ENCODE measurements at regions not wholly inside any gene's neighbourhood (a gene's known extent, or its start where the extent isn't known, plus 50 kb on each side); places are given as distances from the start of the nearest gene placed in this dataset.
"Not testable (repeated sequence)": the region's sequence is repeated elsewhere in the genome, so short reads cannot be mapped to it uniquely, and the experiment has no call there.

- Histone ChIP-seq H3K36me3 (no peaks in the 10 kb centered on the region), H3K9me3 (replicated peaks) (no peaks in the 10 kb centered on the region), H3K4me1 (replicated peaks) (no peaks in the 10 kb centered on the region), H3K4me3 (no peak overlapping the region), H3K27me3 (replicated peaks) (no peaks in the 10 kb centered on the region), H3K27ac (no peak overlapping the region)
- no peak for DNase-seq (ENCODE audit: low read depth in 1 of 2, low spot score in 2 of 2)
Observed at GRCh38 chr2:225288986-225289385, 110.5 kb upstream of the NYAP2 start.

DNA sequence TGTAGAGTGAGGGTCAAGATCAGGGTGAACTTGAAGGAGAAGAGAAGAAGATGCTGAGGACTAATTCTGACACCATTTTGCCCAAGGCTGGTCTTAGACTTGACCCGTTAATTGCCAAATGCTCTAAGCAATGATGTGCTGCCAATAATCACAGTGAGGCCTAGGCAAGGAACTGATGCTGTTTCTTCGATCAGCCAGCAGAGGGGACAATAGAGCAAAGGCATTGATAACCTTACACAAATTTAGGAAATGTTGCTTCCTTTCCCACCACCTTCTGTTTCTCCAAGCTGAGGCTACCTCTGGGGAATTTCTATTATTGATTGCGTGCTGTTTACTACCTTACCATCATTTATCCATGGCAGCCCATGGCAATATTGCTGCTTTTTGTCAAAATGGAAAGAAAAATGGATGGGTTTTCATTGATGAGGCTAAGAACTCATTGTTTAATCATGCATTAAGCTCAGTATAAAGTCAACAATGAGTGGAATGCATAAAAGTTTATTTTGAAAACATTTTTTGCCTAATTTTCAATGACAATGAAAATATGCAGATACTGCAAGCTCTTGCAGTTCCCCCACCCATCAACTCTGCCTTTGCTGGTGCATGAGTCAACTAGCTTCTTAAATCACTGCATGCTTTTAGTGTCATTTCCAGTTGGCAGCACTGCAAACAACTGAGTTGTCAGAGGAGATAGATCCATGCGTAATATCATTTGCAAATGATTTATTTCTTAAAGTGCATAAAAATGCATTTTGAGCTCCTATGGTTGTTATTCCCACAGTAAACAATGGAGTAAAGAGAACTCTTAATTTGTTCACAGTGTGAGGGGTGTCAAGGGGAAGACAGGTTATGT is 116.4 kb upstream of the NYAP2 start:
- no peaks in the 10 kb centered on the region for H3K36me3 ChIP-seq
- DNase-seq (ENCODE audit: low read depth in 1 of 2, low spot score in 2 of 2): peak in 1 of 2 experiments; percentile 10

DNA sequence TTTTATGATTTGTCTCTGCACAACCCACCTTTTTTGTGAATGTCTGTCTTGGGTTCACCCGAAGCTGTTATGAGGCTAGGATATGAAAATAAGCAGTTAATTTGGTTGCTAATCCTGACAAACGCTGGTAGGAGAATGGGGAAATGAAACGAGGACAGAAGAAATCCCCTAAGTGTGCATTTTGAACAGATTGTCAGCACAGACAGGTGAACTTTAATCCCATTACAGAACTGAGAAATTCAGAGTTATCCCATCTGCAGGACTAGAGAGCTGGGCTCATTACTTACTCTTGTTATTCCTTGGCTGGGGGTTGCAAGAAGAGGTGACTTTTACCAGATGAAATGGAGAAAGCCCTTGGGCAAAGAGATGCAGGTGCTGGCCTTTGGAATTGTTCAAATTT is 123.3 kb upstream of the NYAP2 start:
- H3K9me3 ChIP-seq (replicated peaks): no peaks in the 10 kb centered on the region
- H3K27ac ChIP-seq: no peak overlapping the region
- H3K4me1 ChIP-seq (replicated peaks): no peaks in the 10 kb centered on the region
- H3K27me3 ChIP-seq (replicated peaks): 0 out of 2 replicates have a peak, but pooled peaks cover 7% of the 10 kb centered on the region
- no peak for DNase-seq (ENCODE audit: low read depth in 1 of 2, low spot score in 2 of 2)
- H3K4me3 ChIP-seq: no peak overlapping the region
- H3K36me3 ChIP-seq: no peaks in the 10 kb centered on the region

More for the DNA sequence above, 116.4 kb upstream of the NYAP2 start:
- Histone ChIP-seq H3K4me1 (replicated peaks) (no peaks in the 10 kb centered on the region), H3K9me3 (replicated peaks) (no peaks in the 10 kb centered on the region), H3K27ac (no peak overlapping the region), H3K27me3 (replicated peaks) (no peaks in the 10 kb centered on the region), H3K4me3 (no peak overlapping the region)

DNA sequence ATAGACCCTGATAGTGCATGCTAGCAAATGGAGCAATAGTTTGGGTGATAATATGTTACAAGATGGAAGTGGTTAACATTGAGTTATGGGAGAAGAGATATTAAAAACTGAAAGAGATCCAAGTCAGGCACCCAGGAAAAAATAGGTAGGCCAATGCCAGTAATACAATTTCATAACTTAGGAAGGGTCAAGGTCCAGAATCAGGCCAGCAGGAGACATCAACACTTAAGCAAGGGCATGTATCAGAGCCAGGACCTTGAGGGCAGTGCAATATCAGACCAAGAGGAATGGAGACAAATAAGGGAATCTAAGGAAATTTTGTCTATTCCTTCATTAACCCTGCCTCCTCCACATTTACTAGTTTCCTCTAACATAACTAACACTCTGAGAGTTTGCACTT is 124.1 kb upstream of the NYAP2 start:
- no peak overlapping the region for H3K4me3 ChIP-seq
- no peaks in the 10 kb centered on the region for H3K36me3 ChIP-seq
- DNase-seq (ENCODE audit: low read depth in 1 of 2, low spot score in 2 of 2): no peak
- no peak overlapping the region for H3K27ac ChIP-seq
- H3K27me3 ChIP-seq (replicated peaks): 0 out of 2 replicates have a peak, but pooled peaks cover 7% of the 10 kb centered on the region
- H3K9me3 ChIP-seq (replicated peaks): no peaks in the 10 kb centered on the region
- no peaks in the 10 kb centered on the region for H3K4me1 ChIP-seq (replicated peaks)

DNA sequence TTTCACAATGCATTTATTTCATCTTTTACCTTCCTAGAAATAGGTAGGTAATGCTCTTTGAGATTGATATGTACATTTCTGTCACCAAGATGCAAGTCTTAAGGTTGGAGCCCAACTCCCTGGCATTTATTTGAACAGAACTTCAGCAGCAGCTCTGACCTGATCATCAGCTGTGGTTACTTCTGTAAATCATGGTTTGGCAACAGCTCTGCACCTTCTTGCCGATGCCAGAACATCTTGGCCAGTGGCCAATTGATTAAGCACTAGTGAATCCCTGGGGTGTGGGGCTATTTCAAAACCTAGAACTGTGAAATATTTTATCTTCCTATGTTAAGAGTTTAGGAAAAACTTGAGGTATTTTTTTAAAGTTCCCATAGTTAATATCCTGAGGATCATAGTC is 124.8 kb upstream of the NYAP2 start:
- H3K27ac ChIP-seq: no peak overlapping the region
- no peak for DNase-seq (ENCODE audit: low read depth in 1 of 2, low spot score in 2 of 2)
- no peaks in the 10 kb centered on the region for H3K9me3 ChIP-seq (replicated peaks)
- 0 out of 2 replicates have a peak, but pooled peaks cover 7% of the 10 kb centered on the region for H3K27me3 ChIP-seq (replicated peaks)
- H3K4me3 ChIP-seq: no peak overlapping the region
- no peaks in the 10 kb centered on the region for H3K36me3 ChIP-seq
- H3K4me1 ChIP-seq (replicated peaks): no peaks in the 10 kb centered on the region

- no peak overlapping the region for H3K27ac ChIP-seq
- H3K4me3 ChIP-seq: no peak overlapping the region
- H3K9me3 ChIP-seq (replicated peaks): no peaks in the 10 kb centered on the region
- no peaks in the 10 kb centered on the region for H3K4me1 ChIP-seq (replicated peaks)
- no peak for DNase-seq (ENCODE audit: low read depth in 1 of 2, low spot score in 2 of 2)
- H3K27me3 ChIP-seq (replicated peaks): 0 out of 2 replicates have a peak, but pooled peaks cover 7% of the 10 kb centered on the region
- H3K36me3 ChIP-seq: no peaks in the 10 kb centered on the region
Observed at GRCh38 chr2:225272173-225272572, 127.3 kb upstream of the NYAP2 start.

- no peaks in the 10 kb centered on the region for H3K9me3 ChIP-seq (replicated peaks)
- peak in 1 of 2 experiments; percentile 16 for DNase-seq (ENCODE audit: low read depth in 1 of 2, low spot score in 2 of 2)
- 0 out of 2 replicates have a peak, but pooled peaks cover 7% of the 10 kb centered on the region for H3K27me3 ChIP-seq (replicated peaks)
- H3K4me1 ChIP-seq (replicated peaks): no peaks in the 10 kb centered on the region
- H3K4me3 ChIP-seq: no peak overlapping the region
- no peak overlapping the region for H3K27ac ChIP-seq
- no peaks in the 10 kb centered on the region for H3K36me3 ChIP-seq
Observed at GRCh38 chr2:225270861-225271260, 128.6 kb upstream of the NYAP2 start.

DNA sequence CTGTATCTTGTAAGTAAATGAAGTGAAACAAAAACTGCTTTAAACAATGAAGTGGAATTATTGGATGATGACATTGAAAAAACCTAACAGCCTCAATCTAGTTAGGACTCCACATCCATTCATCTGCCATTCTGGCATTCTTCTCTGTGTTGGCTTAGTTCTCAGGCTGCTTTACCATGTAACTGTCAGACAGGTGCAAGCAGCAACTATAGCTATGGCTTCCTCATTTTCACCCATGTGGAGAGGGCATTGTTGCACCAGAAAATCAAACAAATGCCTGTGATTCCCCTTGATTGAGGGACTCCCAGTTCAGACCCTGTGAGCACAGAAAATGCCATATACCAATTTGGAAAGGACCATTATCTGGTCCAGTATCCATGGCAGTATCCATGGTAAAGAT is 129.5 kb upstream of the NYAP2 start:
- Histone ChIP-seq H3K27ac (no peak overlapping the region), H3K4me1 (replicated peaks) (no peaks in the 10 kb centered on the region), H3K36me3 (no peaks in the 10 kb centered on the region), H3K27me3 (replicated peaks) (0 out of 2 replicates have a peak, but pooled peaks cover 7% of the 10 kb centered on the region), H3K9me3 (replicated peaks) (no peaks in the 10 kb centered on the region), H3K4me3 (no peak overlapping the region)
- DNase-seq (ENCODE audit: low read depth in 1 of 2, low spot score in 2 of 2): no peak

- H3K27me3 ChIP-seq (replicated peaks): no peaks in the 10 kb centered on the region
- H3K4me3 ChIP-seq: no peak overlapping the region
- no peak for DNase-seq (ENCODE audit: low read depth in 1 of 2, low spot score in 2 of 2)
- H3K9me3 ChIP-seq (replicated peaks): no peaks in the 10 kb centered on the region
- H3K27ac ChIP-seq: no peak overlapping the region
- H3K36me3 ChIP-seq: no peaks in the 10 kb centered on the region
- H3K4me1 ChIP-seq (replicated peaks): no peaks in the 10 kb centered on the region
Observed at GRCh38 chr2:225254363-225254762, 145.1 kb upstream of the NYAP2 start.

- no peaks in the 10 kb centered on the region for H3K36me3 ChIP-seq
- no peak overlapping the region for H3K27ac ChIP-seq
- no peak overlapping the region for H3K4me3 ChIP-seq
- DNase-seq (ENCODE audit: low read depth in 1 of 2, low spot score in 2 of 2): no peak
- no peaks in the 10 kb centered on the region for H3K9me3 ChIP-seq (replicated peaks)
- no peaks in the 10 kb centered on the region for H3K4me1 ChIP-seq (replicated peaks)
- H3K27me3 ChIP-seq (replicated peaks): 0 out of 2 replicates have a peak, but pooled peaks cover 3% of the 10 kb centered on the region
Observed at GRCh38 chr2:225244933-225245332, 154.6 kb upstream of the NYAP2 start.

DNA sequence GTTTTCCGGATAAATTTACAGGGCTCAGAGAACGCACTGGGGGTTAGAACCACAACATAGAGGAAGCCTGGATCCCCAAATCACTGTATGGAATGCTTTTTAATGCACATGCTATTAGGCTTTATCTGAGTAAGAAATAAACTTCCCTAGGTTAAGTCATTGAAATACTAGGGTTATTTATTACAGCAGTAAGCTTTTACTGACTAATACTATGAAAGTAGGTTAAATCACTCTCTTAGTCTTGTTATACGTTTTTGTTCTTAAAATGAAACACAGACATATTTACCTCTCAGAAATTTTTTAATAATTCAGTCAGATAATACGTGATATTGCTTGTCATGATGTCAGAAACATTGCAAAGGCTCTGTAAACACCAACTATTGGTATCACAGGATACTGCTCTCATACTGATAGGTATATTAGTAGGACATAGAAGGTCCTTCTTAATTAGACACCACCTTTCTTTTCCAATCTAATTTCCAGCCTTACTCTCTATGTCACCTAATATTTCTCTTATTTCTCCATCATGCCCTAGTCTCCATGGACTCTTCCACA is 162.7 kb upstream of the NYAP2 start:
- no peaks in the 10 kb centered on the region for H3K36me3 ChIP-seq
- H3K4me1 ChIP-seq (replicated peaks): no peaks in the 10 kb centered on the region
- H3K27me3 ChIP-seq (replicated peaks): peaks cover 3% of the 10 kb centered on the region; the same call in 1 of the 2 replicates
- DNase-seq (ENCODE audit: low read depth in 1 of 2, low spot score in 2 of 2): no peak
- no peak overlapping the region for H3K27ac ChIP-seq
- no peak overlapping the region for H3K4me3 ChIP-seq
- H3K9me3 ChIP-seq (replicated peaks): no peaks in the 10 kb centered on the region

- H3K4me3 ChIP-seq: no peak overlapping the region
- no peaks in the 10 kb centered on the region for H3K36me3 ChIP-seq
- no peak overlapping the region for H3K27ac ChIP-seq
- peaks cover 8% of the 10 kb centered on the region for H3K27me3 ChIP-seq (replicated peaks)
- no peaks in the 10 kb centered on the region for H3K9me3 ChIP-seq (replicated peaks)
- DNase-seq (ENCODE audit: low read depth in 1 of 2, low spot score in 2 of 2): no peak
- H3K4me1 ChIP-seq (replicated peaks): no peaks in the 10 kb centered on the region
Observed at GRCh38 chr2:225233234-225233633, 166.3 kb upstream of the NYAP2 start.

DNA sequence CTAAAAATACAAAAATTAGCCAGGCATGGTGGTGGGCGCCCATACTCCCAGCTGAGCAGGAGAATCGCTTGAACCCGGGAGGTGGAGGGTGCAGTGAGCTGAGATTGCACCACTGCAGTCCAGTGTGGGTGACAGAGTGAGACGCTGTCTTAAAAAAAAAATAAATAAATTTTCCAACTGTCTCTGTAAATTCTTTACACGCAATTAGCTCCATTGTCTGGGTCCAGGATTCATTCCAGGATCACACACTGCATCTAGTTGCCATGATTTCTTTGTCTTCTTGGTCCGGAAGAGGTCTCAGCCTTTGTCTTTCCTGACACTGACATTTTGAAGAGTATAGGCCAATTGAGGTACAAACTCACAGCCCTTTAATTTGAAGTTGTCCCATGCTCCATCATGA is 167.6 kb upstream of the NYAP2 start:
- no peaks in the 10 kb centered on the region for H3K4me1 ChIP-seq (replicated peaks)
- DNase-seq (ENCODE audit: low read depth in 1 of 2, low spot score in 2 of 2): no peak
- H3K9me3 ChIP-seq (replicated peaks): no peaks in the 10 kb centered on the region
- no peak overlapping the region for H3K27ac ChIP-seq
- H3K4me3 ChIP-seq: no peak overlapping the region
- H3K36me3 ChIP-seq: no peaks in the 10 kb centered on the region
- H3K27me3 ChIP-seq (replicated peaks): peaks cover 8% of the 10 kb centered on the region

DNA sequence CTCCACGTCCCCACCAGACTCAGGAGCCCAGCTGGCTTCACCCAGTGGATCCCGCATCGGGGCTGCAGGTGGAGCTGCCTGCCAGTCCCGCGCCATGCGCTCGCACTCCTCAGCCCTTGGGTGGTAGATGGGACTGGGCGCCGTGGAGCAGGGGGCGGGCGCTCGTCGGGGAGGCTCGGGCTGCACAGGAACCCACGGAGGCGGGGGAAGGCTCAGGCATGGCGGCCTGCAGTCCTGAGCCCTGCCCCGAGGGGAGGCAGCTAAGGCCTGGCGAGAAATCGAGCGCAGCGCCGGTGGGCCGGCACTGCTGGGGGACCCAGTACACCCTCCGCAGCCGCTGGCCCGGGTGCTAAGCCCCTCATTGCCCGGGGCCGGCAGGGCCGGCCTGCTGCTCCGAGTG is 170.2 kb upstream of the NYAP2 start:
- H3K36me3 ChIP-seq; DNase-seq (ENCODE audit: low read depth in 1 of 2, low spot score in 2 of 2); H3K27me3 ChIP-seq (replicated peaks); H3K9me3 ChIP-seq (replicated peaks); H3K4me1 ChIP-seq (replicated peaks); H3K27ac ChIP-seq; H3K4me3 ChIP-seq: not testable (repeated sequence)

All from SJSA1 (cell line).